Lower leg skin (tissue), 3 donors: ENCODE measurements at regions not wholly inside any gene's neighbourhood (a gene's known extent, or its start where the extent isn't known, plus 50 kb on each side); places are given as distances from the start of the nearest gene placed in this dataset.
"Not testable (repeated sequence)": the region's sequence is repeated elsewhere in the genome, so short reads cannot be mapped to it uniquely, and the experiment has no call there.

ENCODE experiments used
- POLR2A ChIP-seq, 2 donors: fragments of 450-650 bp; IDR thresholded peaks; one replicate each; pipeline ENCODE4 v1.6.1; 2016 to 2017; ENCODE audit warnings: antibody characterized with exemption in 2 of 2, mild to moderate bottlenecking in 1 of 2, moderate library complexity in 1 of 2
- TF ChIP-seq, protein P1 (sequence below), 3 donors: fragments of 450-650 bp; IDR thresholded peaks; one replicate each; pipeline ENCODE4 v1.5.1; 2016; ENCODE audit warnings: antibody characterized with exemption in 3 of 3, mild to moderate bottlenecking in 3 of 3, moderate library complexity in 2 of 3

DNA sequence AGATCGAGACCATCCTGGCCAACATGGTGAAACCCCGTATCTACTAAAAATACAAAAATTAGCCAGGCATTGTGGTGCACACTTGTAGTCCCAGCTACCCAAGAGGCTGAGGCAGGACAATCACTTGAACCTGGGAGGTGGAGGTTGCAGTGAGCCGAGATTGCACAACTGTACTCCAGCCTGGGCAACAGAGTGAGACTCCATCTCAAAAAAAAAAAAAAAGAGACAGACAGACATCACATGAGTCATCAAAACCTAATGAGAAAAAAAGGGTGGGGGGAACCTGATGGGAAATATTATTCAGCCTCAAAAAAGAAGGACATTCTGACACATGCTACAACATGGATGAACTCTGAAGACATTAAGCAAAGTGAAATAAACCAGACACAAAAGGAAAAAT lies 67.4 kb downstream of the ARL6IP4 start:
- TF ChIP-seq, protein P1, sequence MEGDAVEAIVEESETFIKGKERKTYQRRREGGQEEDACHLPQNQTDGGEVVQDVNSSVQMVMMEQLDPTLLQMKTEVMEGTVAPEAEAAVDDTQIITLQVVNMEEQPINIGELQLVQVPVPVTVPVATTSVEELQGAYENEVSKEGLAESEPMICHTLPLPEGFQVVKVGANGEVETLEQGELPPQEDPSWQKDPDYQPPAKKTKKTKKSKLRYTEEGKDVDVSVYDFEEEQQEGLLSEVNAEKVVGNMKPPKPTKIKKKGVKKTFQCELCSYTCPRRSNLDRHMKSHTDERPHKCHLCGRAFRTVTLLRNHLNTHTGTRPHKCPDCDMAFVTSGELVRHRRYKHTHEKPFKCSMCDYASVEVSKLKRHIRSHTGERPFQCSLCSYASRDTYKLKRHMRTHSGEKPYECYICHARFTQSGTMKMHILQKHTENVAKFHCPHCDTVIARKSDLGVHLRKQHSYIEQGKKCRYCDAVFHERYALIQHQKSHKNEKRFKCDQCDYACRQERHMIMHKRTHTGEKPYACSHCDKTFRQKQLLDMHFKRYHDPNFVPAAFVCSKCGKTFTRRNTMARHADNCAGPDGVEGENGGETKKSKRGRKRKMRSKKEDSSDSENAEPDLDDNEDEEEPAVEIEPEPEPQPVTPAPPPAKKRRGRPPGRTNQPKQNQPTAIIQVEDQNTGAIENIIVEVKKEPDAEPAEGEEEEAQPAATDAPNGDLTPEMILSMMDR (IDR thresholded peaks at IDR 0.05), result not testable (repeated sequence)
- TF ChIP-seq POLR2A (IDR thresholded peaks at IDR 0.05), result not testable (repeated sequence)
